ENCODE measurements at regions not wholly inside any gene's neighbourhood (a gene's known extent, or its start where the extent isn't known, plus 50 kb on each side); places are given as distances from the start of the nearest gene placed in this dataset.
"Not testable (repeated sequence)": the region's sequence is repeated elsewhere in the genome, so short reads cannot be mapped to it uniquely, and the experiment has no call there.

DNA sequence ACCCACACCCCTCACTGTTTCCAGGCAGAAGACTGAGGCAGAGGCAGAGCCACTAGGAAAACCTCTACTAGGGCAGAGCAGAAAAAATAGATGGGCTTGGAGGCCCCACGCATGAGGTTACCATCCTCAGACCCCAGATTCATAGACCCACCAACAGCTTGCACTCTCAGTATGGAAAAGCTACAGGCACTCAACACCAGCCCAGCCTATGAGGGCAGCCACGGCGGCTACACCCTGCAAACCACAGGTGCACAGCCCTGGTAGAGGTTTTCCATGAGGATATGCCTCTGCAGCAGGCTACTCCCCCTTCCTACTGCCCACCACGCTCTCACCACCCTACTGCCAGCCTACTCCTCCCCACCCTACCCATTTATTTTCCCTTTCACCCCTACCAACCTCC lies 235.1 kb downstream of the CWH43 start:
- no peak for DNase-seq (ENCODE audit: extremely low read depth, insufficient read length)
- H3K36me3 ChIP-seq (ENCODE audit: control insufficient read depth, insufficient read depth, low read length), result no peaks in the 10 kb centered on the region
- TF ChIP-seq, protein P1, sequence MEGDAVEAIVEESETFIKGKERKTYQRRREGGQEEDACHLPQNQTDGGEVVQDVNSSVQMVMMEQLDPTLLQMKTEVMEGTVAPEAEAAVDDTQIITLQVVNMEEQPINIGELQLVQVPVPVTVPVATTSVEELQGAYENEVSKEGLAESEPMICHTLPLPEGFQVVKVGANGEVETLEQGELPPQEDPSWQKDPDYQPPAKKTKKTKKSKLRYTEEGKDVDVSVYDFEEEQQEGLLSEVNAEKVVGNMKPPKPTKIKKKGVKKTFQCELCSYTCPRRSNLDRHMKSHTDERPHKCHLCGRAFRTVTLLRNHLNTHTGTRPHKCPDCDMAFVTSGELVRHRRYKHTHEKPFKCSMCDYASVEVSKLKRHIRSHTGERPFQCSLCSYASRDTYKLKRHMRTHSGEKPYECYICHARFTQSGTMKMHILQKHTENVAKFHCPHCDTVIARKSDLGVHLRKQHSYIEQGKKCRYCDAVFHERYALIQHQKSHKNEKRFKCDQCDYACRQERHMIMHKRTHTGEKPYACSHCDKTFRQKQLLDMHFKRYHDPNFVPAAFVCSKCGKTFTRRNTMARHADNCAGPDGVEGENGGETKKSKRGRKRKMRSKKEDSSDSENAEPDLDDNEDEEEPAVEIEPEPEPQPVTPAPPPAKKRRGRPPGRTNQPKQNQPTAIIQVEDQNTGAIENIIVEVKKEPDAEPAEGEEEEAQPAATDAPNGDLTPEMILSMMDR (IDR thresholded peaks at IDR 0.05; ENCODE audit: insufficient read depth, low read length, poor library complexity, severe bottlenecking), result no peak
- H3K27me3 ChIP-seq (replicated peaks; ENCODE audit: control insufficient read depth, insufficient read depth, low read length), result no peaks in the 10 kb centered on the region
- no peak overlapping the region for H3K4me3 ChIP-seq (replicated peaks; ENCODE audit: low read depth, low read length)

DNA sequence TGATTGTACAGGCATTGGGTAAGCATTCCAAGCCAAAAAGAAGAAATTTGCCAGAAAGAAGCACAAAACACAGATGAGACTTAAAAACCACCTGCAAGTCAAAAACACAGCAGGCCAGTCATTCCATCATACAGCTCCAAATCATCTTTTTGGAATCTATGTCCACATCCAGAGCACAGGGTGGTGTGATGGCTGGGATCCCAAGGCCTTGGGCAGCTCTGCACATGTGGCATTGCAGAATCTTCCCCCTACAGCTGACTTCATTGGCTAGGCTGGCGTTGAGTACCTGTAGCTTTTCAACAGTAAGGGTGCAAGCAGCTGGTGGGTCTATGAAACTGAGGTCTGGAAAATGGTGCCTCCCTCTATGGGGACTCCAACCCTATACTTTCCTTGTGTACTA lies 236.7 kb downstream of the CWH43 start:
- DNase-seq (ENCODE audit: extremely low read depth, insufficient read length); H3K4me3 ChIP-seq (replicated peaks; ENCODE audit: low read depth, low read length); H3K36me3 ChIP-seq (ENCODE audit: control insufficient read depth, insufficient read depth, low read length); H3K27me3 ChIP-seq (replicated peaks; ENCODE audit: control insufficient read depth, insufficient read depth, low read length): not testable (repeated sequence)

DNA sequence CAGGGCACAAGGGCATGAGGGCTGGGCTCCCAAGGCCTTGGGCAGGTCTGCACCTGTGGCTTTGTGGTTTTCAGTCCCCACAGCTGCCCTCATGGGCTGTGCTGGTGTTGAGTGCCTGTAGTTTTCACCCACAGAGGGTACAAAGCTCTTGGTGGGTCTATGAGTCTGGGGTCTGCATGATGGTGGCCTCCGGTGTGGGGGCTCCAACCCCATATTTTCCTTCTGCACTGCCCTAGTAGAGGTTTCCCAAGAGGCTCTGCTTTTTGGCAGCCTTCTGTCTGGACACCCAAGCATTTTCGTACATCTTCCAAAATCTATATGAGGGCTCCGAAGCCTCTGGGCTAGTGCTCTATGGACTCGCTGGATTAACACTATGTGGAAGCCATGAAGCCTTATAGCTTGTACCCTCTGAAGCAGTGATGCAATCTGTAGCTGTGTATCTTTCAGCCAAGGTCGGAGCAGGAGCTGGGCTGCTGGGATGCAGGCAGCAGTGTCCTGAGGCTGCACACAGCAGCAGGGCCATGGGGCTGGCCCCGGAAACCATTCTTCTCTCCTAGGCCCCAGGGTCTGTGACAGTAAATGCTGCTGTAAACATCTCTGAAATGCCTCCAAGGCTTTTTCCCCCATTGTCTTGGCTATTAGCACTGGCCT lies 240.3 kb downstream of the CWH43 start:
- not testable (repeated sequence) for H3K4me3 ChIP-seq (replicated peaks; ENCODE audit: low read depth, low read length); H3K36me3 ChIP-seq (ENCODE audit: control insufficient read depth, insufficient read depth, low read length)

DNA sequence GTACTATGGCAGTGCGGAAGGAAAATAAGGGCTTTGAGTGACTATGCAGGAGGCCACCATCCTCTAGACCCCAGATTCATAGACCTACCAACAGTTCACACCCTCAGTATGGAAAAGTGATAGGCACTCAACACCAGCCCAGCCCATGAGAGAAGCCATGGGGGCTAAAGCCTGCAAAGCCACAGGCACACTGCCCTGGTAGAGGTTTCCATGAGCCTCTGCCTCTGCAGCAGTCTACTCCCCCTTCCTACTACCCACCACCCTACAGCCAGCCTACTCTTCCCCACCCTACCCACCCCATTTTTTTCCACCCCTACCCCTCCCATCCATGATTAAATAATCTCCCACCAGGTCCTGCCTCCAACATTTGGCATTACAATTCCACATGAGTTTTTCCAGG lies 241.9 kb downstream of the CWH43 start:
- H3K27me3 ChIP-seq (replicated peaks; ENCODE audit: control insufficient read depth, insufficient read depth, low read length); DNase-seq (ENCODE audit: extremely low read depth, insufficient read length); H3K4me3 ChIP-seq (replicated peaks; ENCODE audit: low read depth, low read length); H3K36me3 ChIP-seq (ENCODE audit: control insufficient read depth, insufficient read depth, low read length): not testable (repeated sequence)

More for the DNA sequence above, 240.3 kb downstream of the CWH43 start:
- H3K27me3 ChIP-seq (replicated peaks; ENCODE audit: control insufficient read depth, insufficient read depth, low read length); DNase-seq (ENCODE audit: extremely low read depth, insufficient read length): not testable (repeated sequence)

DNA sequence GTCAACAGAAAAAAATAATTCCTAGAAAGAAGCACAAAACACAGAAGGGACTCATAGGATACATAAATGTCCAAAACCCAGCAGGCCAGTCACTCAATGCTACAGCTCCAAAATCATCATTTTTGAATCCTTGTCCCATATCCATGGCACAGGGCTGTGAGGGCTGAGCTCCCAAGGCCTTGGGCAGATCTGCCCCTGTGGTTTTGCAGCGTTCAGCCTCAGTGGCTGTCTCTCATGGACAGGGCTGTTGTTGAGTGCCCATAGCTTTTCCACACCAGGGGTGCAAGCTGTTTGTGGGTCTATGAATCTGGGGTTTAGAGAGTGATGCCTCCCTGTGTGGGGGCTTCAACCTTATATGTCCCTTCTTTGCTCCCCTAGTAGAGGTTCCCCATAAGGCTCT lies 243.2 kb downstream of the CWH43 start:
- H3K27me3 ChIP-seq (replicated peaks; ENCODE audit: control insufficient read depth, insufficient read depth, low read length), result not testable (repeated sequence)

DNA sequence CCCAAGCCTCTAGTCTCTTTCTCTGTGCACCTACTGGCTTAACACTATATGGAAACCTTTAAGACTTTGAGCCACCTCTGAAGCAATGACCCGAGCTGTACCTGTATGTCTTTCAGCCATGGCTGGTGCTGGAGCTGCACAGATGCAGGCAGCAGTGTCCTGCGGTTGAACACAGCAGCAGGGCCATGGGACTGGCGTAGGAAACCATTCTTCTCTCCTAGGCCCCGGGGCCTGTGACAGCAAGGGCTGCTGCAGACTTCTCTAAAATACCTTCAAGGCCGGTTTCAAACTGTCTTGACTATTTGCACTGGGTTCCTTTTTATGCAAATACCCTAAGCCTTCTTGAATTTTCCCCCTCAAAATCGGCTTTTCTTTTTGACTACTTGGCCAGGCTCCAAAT lies 243.6 kb downstream of the CWH43 start:
- not testable (repeated sequence) for H3K27me3 ChIP-seq (replicated peaks; ENCODE audit: control insufficient read depth, insufficient read depth, low read length); H3K4me3 ChIP-seq (replicated peaks; ENCODE audit: low read depth, low read length); H3K36me3 ChIP-seq (ENCODE audit: control insufficient read depth, insufficient read depth, low read length); DNase-seq (ENCODE audit: extremely low read depth, insufficient read length)

More for the DNA sequence above, 243.2 kb downstream of the CWH43 start:
- not testable (repeated sequence) for H3K36me3 ChIP-seq (ENCODE audit: control insufficient read depth, insufficient read depth, low read length); H3K4me3 ChIP-seq (replicated peaks; ENCODE audit: low read depth, low read length); DNase-seq (ENCODE audit: extremely low read depth, insufficient read length)

DNA sequence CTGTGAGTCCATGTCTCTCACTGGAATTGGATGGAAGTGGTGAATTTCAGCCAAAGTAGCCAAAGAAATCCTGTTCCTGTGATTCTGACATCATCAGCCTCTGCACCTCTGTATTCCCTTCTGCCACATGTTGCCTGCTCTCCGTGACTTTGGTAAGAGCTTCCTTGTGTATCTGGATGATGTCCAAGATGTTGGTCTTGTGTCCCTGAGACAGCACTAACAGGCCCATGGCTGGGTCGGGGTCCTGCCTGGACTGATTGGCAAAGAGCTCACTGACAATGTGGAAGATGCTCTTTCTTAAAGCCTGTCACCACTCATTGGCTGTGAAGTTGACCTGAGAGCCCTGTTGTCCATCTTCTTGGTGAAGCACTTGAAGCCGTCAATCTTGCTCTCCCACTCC lies 247.3 kb downstream of the CWH43 start:
- H3K36me3 ChIP-seq (ENCODE audit: control insufficient read depth, insufficient read depth, low read length); H3K27me3 ChIP-seq (replicated peaks; ENCODE audit: control insufficient read depth, insufficient read depth, low read length); DNase-seq (ENCODE audit: extremely low read depth, insufficient read length); H3K4me3 ChIP-seq (replicated peaks; ENCODE audit: low read depth, low read length): not testable (repeated sequence)

DNA sequence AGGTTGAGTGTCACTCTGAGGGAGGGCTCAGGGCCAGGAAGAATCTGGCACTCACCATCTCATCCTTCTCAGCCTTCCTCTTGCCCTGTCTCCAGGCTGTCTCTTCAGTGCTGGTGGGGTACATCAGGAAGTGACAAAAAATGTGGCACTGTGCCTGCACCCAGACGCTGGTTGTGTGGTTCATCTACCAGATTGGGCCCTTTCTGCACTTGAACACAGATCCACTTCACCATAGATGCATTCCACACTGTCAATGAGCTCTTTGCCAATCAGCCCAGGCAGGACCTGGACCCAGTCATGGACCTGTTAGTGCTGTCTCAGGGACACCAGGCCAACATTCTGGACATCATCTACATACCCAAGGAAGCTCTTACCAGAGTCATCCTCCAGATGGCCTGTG lies 247.7 kb downstream of the CWH43 start:
- not testable (repeated sequence) for DNase-seq (ENCODE audit: extremely low read depth, insufficient read length); H3K27me3 ChIP-seq (replicated peaks; ENCODE audit: control insufficient read depth, insufficient read depth, low read length); H3K36me3 ChIP-seq (ENCODE audit: control insufficient read depth, insufficient read depth, low read length); H3K4me3 ChIP-seq (replicated peaks; ENCODE audit: low read depth, low read length)

DNA sequence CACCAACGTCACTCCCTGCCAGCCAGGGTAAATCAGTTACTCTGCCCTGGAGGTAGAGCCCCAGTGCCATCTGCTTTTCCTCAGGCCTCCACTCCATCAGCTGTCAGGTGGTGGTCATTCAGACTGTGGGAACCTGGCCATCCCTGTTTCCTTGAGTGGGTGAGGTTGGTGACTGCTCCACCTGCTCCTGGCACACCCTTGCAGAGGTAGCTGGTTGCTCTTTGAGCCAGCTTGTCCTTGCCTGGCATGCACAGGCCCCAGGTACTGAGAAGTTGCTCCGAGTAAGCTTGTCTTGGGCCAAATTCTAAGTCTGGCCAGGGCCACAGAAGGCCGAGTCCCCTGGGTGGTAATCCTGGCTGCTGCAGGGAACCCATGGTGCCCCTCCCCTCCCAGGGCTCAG lies 248.3 kb downstream of the CWH43 start:
- not testable (repeated sequence) for H3K27me3 ChIP-seq (replicated peaks; ENCODE audit: control insufficient read depth, insufficient read depth, low read length); H3K36me3 ChIP-seq (ENCODE audit: control insufficient read depth, insufficient read depth, low read length); DNase-seq (ENCODE audit: extremely low read depth, insufficient read length); H3K4me3 ChIP-seq (replicated peaks; ENCODE audit: low read depth, low read length)

DNA sequence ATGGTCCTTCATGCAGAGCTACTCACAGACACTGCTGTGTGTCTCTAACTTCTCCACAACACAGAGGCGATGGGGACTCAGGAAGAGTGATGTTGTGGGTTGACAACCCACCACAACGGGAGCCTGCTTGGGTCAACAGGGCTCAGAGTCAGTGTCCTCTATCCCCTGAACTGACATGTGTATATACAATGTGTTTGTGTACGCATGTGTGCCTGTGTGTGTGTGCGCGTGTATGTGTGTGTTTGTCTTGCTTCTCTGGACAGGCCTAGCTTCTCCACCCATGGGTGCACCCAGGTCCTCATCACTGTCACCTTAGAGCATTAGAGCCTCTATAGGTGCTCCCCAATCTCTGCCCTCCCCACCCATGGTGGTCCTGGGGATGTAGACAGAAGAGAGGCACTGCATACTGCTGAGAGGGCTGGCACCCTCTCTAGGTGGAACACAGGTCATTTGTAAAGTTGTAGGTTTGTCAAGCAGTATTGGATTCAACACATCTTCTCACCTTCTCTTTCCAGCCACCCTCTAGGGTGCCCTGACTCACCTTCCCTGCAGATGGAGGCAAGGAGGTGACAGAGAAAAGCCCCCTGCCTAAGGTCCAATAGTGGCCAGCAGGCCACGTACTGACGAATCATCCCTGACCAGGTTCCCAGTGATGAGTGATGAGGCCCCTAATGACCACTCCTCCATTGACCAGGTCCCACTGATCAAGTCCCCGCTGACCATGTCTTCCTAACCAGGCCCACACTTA lies 249.5 kb downstream of the CWH43 start:
- not testable (repeated sequence) for H3K27me3 ChIP-seq (replicated peaks; ENCODE audit: control insufficient read depth, insufficient read depth, low read length); H3K36me3 ChIP-seq (ENCODE audit: control insufficient read depth, insufficient read depth, low read length); H3K4me3 ChIP-seq (replicated peaks; ENCODE audit: low read depth, low read length); DNase-seq (ENCODE audit: extremely low read depth, insufficient read length)

DNA sequence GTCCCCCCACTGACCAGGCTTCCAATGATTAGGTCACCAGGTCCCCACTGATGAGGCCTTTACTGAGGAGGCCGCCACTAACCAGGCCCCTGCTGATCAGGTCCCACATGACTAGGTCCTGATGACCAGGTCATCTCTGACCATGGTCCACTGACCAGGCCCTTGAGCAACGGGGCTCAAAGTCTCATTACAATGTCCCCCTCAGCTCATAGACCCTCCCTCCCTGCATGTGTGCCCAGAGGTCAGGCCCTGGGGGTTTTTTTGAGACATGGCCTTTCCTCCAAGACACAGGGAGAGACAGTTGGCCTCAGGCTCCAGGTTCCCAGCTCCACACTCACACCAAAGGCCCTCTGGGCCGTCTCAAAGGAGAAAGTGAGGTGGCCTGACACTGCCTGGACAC lies 250.4 kb downstream of the CWH43 start:
- not testable (repeated sequence) for H3K27me3 ChIP-seq (replicated peaks; ENCODE audit: control insufficient read depth, insufficient read depth, low read length); DNase-seq (ENCODE audit: extremely low read depth, insufficient read length); H3K4me3 ChIP-seq (replicated peaks; ENCODE audit: low read depth, low read length); H3K36me3 ChIP-seq (ENCODE audit: control insufficient read depth, insufficient read depth, low read length)

DNA sequence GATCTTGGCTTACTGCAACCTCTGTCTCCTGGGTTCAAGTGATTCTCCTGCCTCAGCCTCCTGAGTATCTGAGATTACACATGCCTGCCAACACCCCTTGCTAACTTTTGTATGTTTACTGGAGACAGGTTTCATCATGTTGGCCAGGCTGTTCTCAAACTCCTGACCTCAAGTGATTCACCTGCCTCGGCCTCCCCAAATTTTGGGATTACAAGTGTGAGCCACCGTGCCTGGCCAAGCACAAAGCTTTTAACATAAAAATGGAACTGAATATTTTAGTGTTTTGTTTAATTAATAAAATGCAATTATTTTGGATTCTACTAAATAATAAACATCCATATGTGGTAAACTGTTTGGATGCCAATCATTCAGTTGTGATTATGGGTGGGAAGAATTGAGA lies 255.2 kb downstream of the CWH43 start:
- H3K4me3 ChIP-seq (replicated peaks; ENCODE audit: low read depth, low read length); H3K27me3 ChIP-seq (replicated peaks; ENCODE audit: control insufficient read depth, insufficient read depth, low read length); H3K36me3 ChIP-seq (ENCODE audit: control insufficient read depth, insufficient read depth, low read length); DNase-seq (ENCODE audit: extremely low read depth, insufficient read length): not testable (repeated sequence)

DNA sequence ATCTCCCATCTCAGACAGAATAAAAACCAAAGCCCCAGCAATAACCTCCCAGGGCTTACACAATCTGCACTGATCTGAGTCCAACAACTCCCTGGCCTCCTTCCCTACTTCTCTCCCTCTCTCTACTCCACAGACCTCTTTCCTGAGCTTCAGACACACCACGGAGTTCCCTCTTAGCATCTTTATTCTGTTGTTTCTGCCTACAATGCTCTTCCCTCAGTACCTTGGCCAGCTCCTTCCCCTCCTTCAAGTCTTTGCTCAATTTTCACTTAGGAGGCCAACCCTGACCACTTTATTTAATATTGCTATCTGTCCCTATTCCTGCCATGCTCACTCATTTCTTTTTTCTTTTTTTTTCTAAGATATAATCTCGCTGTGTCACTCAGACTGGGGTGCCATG lies 276.7 kb downstream of the CWH43 start:
- not testable (repeated sequence) for H3K27me3 ChIP-seq (replicated peaks; ENCODE audit: control insufficient read depth, insufficient read depth, low read length); H3K36me3 ChIP-seq (ENCODE audit: control insufficient read depth, insufficient read depth, low read length); H3K4me3 ChIP-seq (replicated peaks; ENCODE audit: low read depth, low read length); DNase-seq (ENCODE audit: extremely low read depth, insufficient read length)
